Inflammatory macrophage (primary cell): ENCODE measurements at regions not wholly inside any gene's neighbourhood (a gene's known extent, or its start where the extent isn't known, plus 50 kb on each side); places are given as distances from the start of the nearest gene placed in this dataset.

Experiments used
- DNase-seq, 2 donors: peaks; one replicate each; pipeline ENCODE4 v3.0.0-alpha.2; 2020 to 2022

DNA sequence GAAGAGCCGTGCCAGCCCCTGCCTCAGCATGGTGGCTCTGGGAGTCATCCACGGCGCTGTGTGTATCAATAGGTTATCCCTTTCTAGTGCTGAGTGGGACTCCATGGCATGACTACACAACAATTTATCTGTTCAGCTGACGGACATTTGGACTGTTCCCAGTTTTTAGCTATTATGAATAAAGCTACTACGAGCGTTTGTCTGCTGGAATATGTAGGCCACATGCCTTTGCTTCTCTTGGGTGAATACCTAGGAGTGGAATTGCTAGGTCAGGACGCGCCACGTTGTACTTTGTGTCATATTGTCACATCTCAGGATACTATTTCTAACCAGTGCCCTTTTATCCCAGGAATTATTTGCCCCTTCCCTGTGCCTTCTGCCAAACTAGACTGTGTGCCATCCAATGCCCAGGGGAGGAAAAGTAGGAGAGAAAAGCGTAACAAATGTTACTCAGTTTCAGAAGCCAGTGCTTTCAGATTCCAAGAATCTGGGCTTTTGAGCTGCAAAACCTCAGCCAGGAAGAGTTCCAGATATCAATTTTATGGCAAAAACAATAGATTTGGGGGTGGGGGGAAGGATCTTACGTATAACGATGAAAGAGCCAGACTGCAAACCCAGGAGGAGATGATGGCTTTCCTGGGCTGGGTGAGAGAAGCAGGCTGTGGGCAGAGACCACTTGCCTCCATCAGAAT is 62.5 kb upstream of the NCOR2 start:
- no peak for DNase-seq

DNA sequence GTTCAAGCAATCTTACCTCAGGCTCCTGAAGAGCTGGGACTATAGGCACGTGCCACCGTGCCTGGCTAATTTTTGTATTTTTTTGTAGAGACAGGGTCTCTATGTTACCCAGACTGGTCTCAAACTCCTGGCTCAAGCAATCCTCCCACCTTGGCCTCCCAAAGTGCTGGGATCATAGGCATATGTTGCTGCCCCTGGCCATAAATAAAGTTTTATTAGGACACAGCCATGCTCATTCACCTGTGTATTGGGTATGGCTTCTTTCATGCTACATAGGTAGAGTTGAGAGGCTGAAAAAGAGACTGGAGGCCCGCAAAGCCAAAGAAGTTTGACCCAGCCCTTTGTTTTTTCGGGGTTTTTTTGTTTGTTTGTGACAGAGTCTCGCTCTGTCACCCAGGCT is 61.7 kb upstream of the NCOR2 start:
- DNase-seq, result no peak

DNA sequence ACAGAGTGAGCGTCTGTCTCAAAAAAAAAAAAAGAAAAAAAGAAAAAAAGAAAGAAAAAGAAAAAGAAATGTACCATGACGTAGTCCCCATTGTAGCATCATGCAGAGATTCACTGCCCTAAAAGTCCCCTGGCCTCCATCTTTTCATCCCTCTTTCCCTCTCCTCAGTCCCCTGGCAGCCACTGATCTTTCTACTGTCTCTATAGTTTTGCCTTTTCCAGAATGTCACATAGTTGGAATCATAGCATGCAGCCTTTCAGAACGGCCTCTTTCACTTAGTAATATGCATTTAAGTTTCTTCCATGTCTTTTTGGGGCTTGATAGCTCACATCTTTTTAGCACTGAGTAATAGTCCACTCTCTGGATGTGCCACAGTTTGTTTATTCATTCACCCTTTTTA is 60.5 kb upstream of the NCOR2 start:
- no peak for DNase-seq

DNA sequence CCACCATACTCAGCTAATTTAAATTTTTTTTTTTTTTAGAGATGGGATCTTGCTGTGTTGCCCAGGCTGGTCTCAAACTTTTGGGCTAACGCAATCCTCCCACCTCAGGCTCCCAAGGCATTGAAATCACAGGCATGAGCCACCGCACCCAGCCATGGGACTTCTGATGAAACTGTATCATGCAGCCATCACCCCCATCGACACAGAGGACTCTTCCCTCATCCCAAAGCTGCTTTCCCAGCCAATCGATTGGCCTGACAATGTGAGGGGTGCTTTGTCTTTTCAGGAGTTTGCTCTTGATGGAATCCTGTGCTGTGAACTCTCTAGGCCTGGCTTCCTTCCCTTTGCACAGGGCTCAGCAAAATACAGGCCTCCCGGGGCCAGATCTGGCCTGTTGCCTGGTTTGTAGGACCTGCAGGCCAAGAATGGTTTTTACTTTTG is 59.6 kb upstream of the NCOR2 start:
- peak; percentile 59 to 75 for DNase-seq

DNA sequence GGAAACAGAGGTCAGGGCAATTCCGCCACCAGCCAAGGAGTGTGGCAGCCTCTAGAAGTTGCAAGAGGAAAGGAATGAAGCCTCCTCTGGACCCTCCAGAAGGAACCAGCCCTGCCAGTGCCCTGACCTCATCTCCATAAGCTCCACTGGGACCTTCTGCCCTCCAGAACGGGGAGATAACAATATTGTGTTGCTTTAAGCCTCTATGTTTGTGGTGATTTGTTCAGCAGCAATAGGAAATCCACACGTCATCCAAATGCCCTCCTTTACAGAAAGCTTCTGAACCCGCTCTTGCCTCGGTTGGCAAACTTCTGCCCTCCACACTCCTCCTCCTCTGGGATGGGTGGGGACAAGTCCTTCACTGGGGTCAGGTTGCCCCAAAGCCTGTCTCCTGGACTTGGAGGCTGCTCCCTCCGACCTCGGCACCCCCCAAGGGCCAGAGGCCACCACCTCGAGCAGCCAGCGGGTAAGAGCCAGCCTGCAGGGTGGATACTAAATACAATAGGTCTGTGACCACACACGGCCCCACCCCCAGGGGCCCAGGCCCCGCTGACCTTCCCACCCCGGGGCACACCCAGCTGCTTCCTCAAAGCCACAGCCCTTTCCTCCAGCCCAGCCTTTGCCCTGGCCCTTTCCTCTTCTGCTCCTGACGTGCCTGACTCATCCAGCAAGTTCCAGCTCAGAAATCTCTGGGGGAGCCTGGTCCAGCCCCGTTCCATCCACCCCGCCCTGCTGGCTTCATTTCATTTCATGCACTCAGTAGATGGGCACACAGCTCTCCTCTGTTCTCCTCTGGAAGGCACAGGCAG is 58.7 kb upstream of the NCOR2 start:
- DNase-seq, result peak; percentile 90 to 95

DNA sequence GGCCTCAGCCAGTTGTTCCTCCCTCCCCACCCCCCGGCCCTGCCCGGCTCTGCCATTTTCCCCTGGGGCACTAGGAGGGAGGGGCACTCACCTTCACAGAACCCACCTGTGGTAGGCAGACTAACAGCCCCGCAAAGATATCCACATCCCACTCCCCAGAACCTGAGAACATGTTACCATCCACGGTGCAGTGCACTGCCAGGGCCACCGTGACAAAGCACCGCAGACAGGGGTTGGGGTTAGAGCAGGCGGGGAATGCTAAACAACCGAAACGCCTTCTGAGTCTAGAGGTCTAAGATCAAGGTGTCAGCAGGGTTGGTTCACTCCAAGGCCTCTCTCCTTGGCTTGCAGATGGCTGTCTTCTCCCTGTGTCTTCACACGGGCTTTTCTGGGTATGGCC is 57.4 kb upstream of the NCOR2 start:
- DNase-seq, result no peak

DNA sequence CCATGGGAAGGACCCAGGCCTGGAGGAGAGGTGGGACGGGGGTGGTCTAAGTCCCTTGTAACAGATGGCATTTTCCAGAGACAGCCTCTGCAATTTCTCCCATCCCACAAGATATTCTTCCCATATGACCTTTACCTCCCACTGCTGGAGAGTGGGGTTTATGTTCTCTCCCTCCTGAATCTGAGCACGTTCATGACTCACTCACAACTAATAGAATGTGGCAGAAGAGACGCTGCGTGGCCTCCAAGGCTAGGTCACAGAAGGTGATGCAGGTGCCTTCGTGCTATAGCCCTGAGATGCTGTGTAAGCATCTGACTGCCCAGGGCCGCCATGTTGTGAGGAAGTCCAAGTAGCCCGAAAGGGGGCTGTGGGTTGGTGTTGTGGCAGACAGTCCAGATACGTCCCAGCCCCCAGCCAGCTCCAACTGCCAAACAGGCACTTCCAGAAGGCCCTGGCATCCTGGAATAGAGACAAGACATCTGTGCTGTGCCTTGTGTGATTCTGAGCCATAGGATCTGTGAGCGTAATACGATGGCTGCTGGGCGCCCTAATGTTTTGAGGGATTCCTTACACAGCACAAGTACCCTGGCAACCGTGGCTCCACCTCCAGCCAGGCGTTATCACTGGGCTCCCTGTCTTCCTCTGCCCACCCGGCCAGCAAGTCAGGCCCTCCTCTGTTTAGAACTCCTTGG is 56.1 kb upstream of the NCOR2 start:
- DNase-seq, result no peak

DNA sequence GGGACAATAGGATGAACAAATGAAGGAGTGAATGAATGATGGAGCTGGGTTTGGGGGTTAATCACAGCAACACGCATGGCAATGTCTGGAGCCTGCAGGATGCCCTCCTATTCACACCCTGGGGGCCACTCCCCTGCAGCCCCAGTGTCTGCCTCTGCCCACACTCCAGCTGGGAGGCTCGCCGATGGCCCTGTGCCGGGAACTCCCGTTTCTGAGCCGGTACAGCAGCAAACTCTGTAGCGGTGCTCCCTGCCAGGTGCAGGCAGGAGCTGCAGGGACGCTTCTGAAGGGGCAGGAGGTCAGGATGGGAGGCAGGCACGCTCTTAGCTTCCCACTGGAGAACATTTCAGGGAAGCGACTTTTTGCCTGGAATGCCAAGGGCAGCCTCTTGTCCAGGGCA is 55.4 kb upstream of the NCOR2 start:
- no peak for DNase-seq

DNA sequence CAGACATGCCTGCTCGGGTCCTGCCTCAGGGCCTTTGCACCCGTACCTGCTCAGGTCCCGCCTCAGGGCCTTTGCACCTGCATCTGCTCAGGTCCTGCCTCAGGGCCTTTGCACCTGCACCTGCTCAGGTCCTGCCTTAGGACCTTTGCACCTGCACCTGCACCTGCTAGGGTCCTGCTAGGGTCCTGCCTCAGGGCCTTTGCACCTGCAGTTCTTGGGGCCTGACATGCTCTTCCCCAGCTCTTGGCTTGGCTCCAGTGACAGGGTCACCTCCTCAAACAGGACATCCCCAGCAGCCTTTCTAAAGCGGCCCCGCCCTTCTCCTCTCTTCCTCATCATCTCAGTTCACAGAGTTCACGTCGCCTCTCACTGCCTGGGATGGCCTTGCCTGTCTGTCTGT is 54.9 kb upstream of the NCOR2 start:
- peak; percentile 47 to 72 for DNase-seq

DNA sequence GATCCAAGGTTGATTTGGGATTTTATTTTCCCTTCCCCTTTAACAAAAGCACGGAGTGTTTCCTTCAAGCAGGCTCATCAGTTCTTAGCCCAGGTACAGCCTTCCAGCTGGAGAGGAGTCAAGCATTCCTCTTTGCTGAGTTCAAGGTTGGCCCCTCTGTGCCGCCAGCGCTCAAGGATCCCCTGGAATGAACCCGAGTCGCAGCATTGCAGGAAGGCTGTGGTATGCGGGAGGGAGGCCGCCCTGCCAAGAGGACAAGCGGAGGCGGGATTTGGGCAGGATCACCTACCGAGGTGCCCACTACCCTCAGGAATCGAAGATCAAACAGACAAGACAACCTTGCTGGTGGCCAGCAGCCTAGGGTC is 53.9 kb upstream of the NCOR2 start:
- DNase-seq, result no peak

DNA sequence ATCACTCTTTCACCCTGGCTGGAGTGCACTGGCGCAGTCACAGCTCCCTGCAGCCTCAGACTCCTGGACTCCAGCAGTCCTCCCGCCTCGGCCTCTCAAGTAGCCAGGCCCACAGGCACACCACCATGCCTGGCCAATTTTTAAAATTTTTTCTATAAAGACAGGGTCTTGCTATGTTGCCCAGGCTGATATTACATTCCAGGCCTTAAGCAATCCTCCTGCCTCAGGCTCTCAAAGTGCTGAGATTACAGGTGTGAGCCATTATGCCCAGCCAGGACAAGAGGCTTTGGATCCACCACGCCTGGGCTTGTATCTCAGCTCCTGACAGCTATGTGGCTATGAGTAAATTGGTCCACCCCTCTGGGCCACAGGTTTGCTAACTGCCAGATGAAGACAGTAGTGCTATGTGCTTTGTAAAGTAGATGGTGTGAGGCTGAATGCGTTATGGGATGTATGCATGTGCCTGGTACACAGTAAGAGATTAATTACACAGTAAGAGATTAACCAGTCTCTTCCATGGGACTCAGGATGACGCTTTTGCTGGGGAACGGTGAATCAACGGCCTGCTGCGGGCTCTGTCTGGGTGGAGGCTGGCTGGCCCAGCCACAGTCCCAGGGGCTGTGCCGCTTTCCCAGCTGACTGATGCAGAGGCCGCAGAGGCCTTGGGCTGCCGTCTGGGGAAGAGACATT is 53.3 kb upstream of the NCOR2 start:
- no peak for DNase-seq

DNA sequence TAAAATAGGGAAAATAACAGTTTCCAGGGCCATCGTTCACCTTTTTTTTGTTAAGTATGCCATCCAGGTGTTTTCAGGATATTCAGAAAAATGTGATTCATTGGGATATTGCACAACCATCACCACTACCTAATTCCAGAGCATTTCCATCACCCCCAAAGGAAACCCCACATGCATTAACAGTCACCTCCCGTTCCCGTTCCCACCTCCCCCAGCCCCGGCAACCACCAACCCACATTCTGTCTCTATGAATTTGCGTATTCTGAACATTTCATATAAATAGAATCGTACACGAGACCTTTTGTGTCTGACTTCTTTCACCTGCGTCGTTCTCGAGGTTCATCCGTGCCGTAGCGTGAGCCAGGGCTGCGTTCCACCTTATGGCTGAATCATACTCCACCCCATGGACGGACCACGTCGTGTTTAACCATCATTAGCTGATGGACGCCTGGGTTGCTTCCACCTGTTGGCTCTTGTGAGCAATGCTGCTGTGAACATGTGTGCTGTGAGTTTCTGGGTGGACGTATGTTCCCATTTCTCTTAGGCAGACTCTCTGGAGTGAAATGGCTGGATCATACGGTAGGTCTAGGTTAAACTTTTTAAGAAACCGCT is 51.0 kb upstream of the NCOR2 start:
- DNase-seq, result no peak

DNA sequence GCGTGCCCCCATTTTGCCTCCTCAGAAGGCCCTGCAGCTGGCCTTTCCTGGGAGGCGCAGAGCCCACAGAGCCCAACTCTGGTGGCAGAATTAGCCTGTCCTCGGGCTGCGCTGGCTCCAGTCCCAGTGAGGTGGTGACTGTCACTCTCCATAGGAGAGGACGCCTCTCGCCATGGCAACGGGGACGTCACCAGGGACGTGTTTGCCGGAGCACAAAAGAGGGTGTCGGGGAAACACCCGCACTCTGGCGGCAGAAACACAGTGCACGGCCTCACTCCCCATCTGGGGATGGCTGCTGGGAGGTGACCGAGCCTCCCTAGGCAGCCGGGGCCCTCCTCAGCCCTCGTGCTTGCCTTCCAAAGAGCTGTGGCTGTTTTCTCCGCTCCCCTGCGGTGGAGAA is 50.2 kb upstream of the NCOR2 start:
- no peak for DNase-seq
